ENCODE measurements at regions not wholly inside any gene's neighbourhood (a gene's known extent, or its start where the extent isn't known, plus 50 kb on each side); places are given as distances from the start of the nearest gene placed in this dataset.

GRCh38 chr2:8586457-8587051 lies 95.3 kb upstream of the ID2 start:
- CTCF ChIA-PET, result interaction anchor here (0.7 kb wide), 1 partner anchor 549 kb away, joined by 4 read pairs; no protein-coding TSS in a partner anchor
- H3K36me3 ChIP-seq (ENCODE audit: control insufficient read depth in 2 of 2, insufficient read depth in 1 of 2, low read length in 2 of 2), result no peaks in the 10 kb centered on the region
- no peaks in the 10 kb centered on the region for H3K9me3 ChIP-seq (ENCODE audit: control insufficient read depth, insufficient read depth, low read depth, low read length)
- no peak overlapping the region for H3K27ac ChIP-seq (ENCODE audit: extremely low read depth, low read depth, low read length)
- POLR2A ChIA-PET, result interaction anchor here (1.8 kb wide), 1 partner anchor 95 kb away, joined by 11 read pairs; the partner anchor contains the start of gene ID2
- TF ChIP-seq ZNF501 (tag by site-specific recombination; IDR thresholded peaks at IDR 0.05) (no peak), ZNF341 (tag by site-specific recombination; IDR thresholded peaks at IDR 0.05; ENCODE audit: low read depth) (peak; percentile 55), GLIS1 (tag by site-specific recombination; IDR thresholded peaks at IDR 0.05) (peak; percentile 60), ZFHX2 (tag by site-specific recombination; conservative IDR thresholded peaks at IDR 0.05) (no peak), BCL11B (tag by site-specific recombination; IDR thresholded peaks at IDR 0.05; ENCODE audit: low read depth) (no peak)
- no peak overlapping the region for H3K4me3 ChIP-seq (ENCODE audit: low read depth, low read length)
- H3K4me1 ChIP-seq (ENCODE audit: control insufficient read depth, insufficient read depth, low read length), result no peaks in the 10 kb centered on the region

GRCh38 chr2:8587251-8587791 lies 94.5 kb upstream of the ID2 start:
- Histone ChIP-seq H3K27ac (ENCODE audit: extremely low read depth, low read depth, low read length) (no peak overlapping the region), H3K9me3 (ENCODE audit: control insufficient read depth, insufficient read depth, low read depth, low read length) (no peaks in the 10 kb centered on the region), H3K4me3 (ENCODE audit: low read depth, low read length) (no peak overlapping the region), H3K36me3 (ENCODE audit: control insufficient read depth in 2 of 2, insufficient read depth in 1 of 2, low read length in 2 of 2) (no peaks in the 10 kb centered on the region), H3K4me1 (ENCODE audit: control insufficient read depth, insufficient read depth, low read length) (no peaks in the 10 kb centered on the region)
- ChIA-PET CTCF (no interaction called here), POLR2A (interaction anchor here (1.8 kb wide), 1 partner anchor 94 kb away, joined by 11 read pairs; the partner anchor contains the start of gene ID2)
- TF ChIP-seq ZNF266 (tag by site-specific recombination; IDR thresholded peaks at IDR 0.05; ENCODE audit: low read depth) (no peak), ZNF274 (IDR thresholded peaks at IDR 0.05; ENCODE audit: low read length) (no peak), ZNF274 (tag by site-specific recombination; IDR thresholded peaks at IDR 0.05; ENCODE audit: borderline replicate concordance) (no peak), ZNF692 (tag by site-specific recombination; IDR thresholded peaks at IDR 0.05) (no peak), ZNF654 (tag by site-specific recombination; IDR thresholded peaks at IDR 0.05; ENCODE audit: low read depth) (no peak), ZNF426 (tag by site-specific recombination; IDR thresholded peaks at IDR 0.05) (no peak), ZNF132 (tag by site-specific recombination; IDR thresholded peaks at IDR 0.05; ENCODE audit: borderline replicate concordance) (no peak), ZNF843 (tag by site-specific recombination; IDR thresholded peaks at IDR 0.05) (no peak), REPIN1 (tag by site-specific recombination; IDR thresholded peaks at IDR 0.05; ENCODE audit: low read depth) (no peak), ZNF571 (tag by site-specific recombination; IDR thresholded peaks at IDR 0.05) (no peak), ZNF580 (tag by site-specific recombination; IDR thresholded peaks at IDR 0.05) (no peak), ZNF157 (tag by site-specific recombination; IDR thresholded peaks at IDR 0.05) (no peak), ZNF837 (tag by site-specific recombination; IDR thresholded peaks at IDR 0.05) (no peak)
- TF ChIP-seq, protein P1, sequence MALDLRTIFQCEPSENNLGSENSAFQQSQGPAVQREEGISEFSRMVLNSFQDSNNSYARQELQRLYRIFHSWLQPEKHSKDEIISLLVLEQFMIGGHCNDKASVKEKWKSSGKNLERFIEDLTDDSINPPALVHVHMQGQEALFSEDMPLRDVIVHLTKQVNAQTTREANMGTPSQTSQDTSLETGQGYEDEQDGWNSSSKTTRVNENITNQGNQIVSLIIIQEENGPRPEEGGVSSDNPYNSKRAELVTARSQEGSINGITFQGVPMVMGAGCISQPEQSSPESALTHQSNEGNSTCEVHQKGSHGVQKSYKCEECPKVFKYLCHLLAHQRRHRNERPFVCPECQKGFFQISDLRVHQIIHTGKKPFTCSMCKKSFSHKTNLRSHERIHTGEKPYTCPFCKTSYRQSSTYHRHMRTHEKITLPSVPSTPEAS (tag by site-specific recombination; IDR thresholded peaks at IDR 0.05), result no peak
- TF ChIP-seq, protein P2, sequence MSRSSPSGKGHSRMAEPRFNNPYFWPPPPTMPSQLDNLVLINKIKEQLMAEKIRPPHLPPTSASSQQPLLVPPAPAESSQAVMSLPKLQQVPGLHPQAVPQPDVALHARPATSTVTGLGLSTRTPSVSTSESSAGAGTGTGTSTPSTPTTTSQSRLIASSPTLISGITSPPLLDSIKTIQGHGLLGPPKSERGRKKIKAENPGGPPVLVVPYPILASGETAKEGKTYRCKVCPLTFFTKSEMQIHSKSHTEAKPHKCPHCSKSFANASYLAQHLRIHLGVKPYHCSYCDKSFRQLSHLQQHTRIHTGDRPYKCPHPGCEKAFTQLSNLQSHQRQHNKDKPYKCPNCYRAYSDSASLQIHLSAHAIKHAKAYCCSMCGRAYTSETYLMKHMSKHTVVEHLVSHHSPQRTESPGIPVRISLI (tag by site-specific recombination; IDR thresholded peaks at IDR 0.05), result no peak
